ENCODE measurements at regions not wholly inside any gene's neighbourhood (a gene's known extent, or its start where the extent isn't known, plus 50 kb on each side); places are given as distances from the start of the nearest gene placed in this dataset.
A peak's percentile ranks its signal among the peaks of the same experiment; 100 is the strongest.
"Not testable (repeated sequence)": the region's sequence is repeated elsewhere in the genome, so short reads cannot be mapped to it uniquely, and the experiment has no call there.

DNA sequence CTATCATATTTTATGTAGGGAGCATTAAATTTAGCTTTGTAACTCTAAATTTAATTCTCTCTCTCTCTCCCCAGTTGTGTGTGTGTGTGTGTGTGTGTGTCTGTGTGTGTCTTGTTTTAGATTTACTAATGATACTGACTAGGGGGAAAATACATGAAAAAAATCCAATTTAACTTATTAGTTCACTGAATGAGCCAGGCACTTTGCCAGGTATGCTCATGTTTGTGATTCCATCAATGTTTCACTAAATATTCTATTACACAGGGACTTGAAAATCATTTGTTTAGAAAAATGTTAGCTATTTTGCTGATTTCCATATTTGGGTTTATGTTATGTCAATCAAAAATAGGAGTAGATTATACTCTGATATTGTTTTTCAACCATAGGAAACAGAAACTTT, 203.7 kb upstream of the ZNF804A start (continued):
- TF ChIP-seq, protein P1, sequence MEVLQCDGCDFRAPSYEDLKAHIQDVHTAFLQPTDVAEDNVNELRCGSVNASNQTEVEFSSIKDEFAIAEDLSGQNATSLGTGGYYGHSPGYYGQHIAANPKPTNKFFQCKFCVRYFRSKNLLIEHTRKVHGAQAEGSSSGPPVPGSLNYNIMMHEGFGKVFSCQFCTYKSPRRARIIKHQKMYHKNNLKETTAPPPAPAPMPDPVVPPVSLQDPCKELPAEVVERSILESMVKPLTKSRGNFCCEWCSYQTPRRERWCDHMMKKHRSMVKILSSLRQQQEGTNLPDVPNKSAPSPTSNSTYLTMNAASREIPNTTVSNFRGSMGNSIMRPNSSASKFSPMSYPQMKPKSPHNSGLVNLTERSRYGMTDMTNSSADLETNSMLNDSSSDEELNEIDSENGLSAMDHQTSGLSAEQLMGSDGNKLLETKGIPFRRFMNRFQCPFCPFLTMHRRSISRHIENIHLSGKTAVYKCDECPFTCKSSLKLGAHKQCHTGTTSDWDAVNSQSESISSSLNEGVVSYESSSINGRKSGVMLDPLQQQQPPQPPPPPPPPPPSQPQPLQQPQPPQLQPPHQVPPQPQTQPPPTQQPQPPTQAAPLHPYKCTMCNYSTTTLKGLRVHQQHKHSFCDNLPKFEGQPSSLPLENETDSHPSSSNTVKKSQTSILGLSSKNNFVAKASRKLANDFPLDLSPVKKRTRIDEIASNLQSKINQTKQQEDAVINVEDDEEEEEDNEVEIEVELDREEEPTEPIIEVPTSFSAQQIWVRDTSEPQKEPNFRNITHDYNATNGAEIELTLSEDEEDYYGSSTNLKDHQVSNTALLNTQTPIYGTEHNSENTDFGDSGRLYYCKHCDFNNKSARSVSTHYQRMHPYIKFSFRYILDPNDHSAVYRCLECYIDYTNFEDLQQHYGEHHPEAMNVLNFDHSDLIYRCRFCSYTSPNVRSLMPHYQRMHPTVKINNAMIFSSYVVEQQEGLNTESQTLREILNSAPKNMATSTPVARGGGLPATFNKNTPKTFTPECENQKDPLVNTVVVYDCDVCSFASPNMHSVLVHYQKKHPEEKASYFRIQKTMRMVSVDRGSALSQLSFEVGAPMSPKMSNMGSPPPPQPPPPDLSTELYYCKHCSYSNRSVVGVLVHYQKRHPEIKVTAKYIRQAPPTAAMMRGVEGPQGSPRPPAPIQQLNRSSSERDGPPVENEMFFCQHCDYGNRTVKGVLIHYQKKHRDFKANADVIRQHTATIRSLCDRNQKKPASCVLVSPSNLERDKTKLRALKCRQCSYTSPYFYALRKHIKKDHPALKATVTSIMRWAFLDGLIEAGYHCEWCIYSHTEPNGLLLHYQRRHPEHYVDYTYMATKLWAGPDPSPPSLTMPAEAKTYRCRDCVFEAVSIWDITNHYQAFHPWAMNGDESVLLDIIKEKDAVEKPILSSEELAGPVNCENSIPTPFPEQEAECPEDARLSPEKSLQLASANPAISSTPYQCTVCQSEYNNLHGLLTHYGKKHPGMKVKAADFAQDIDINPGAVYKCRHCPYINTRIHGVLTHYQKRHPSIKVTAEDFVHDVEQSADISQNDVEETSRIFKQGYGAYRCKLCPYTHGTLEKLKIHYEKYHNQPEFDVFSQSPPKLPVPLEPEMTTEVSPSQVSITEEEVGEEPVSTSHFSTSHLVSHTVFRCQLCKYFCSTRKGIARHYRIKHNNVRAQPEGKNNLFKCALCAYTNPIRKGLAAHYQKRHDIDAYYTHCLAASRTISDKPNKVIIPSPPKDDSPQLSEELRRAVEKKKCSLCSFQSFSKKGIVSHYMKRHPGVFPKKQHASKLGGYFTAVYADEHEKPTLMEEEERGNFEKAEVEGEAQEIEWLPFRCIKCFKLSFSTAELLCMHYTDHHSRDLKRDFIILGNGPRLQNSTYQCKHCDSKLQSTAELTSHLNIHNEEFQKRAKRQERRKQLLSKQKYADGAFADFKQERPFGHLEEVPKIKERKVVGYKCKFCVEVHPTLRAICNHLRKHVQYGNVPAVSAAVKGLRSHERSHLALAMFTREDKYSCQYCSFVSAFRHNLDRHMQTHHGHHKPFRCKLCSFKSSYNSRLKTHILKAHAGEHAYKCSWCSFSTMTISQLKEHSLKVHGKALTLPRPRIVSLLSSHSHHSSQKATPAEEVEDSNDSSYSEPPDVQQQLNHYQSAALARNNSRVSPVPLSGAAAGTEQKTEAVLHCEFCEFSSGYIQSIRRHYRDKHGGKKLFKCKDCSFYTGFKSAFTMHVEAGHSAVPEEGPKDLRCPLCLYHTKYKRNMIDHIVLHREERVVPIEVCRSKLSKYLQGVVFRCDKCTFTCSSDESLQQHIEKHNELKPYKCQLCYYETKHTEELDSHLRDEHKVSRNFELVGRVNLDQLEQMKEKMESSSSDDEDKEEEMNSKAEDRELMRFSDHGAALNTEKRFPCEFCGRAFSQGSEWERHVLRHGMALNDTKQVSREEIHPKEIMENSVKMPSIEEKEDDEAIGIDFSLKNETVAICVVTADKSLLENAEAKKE (CRISPR knock-in tag; IDR thresholded peaks at IDR 0.05) = no peak
- TF ChIP-seq ZNF114 (CRISPR knock-in tag; IDR thresholded peaks at IDR 0.05) (no peak), ZNF331 (CRISPR knock-in tag; IDR thresholded peaks at IDR 0.05; ENCODE audit: low read depth) (no peak), CREB1 (CRISPR knock-in tag; IDR thresholded peaks at IDR 0.05; ENCODE audit: low read depth) (no peak), POLR2AphosphoS5 (IDR thresholded peaks at IDR 0.05; ENCODE audit: low read depth) (no peak)

GRCh38 chr2:184402381-184402780, 195.9 kb upstream of the ZNF804A start:
- Histone ChIP-seq H3F3A (replicated peaks; ENCODE audit: low read depth) (no peaks in the 10 kb centered on the region), H3K79me2 (replicated peaks; ENCODE audit: insufficient read depth) (no peaks in the 10 kb centered on the region), H4K20me1 (replicated peaks; ENCODE audit: insufficient read depth) (no peaks in the 10 kb centered on the region), H3K27me3 (ENCODE audit: insufficient read depth) (no peaks in the 10 kb centered on the region), H3K36me3 (ENCODE audit: insufficient read depth) (no peaks in the 10 kb centered on the region), H3K9me2 (ENCODE audit: insufficient read depth) (peaks cover 10% of the 10 kb centered on the region; the same call in 1 of the 2 replicates), H3K4me2 (no peak overlapping the region), H2AFZ (no peak overlapping the region), H3K27ac (ENCODE audit: low read depth) (no peak overlapping the region), H3K4me1 (ENCODE audit: insufficient read depth) (no peaks in the 10 kb centered on the region), H3K4me3 (no peak overlapping the region)
- Mint-ChIP-seq H3K4me3 (no peak overlapping the region), H3K9me3 (peaks cover 8% of the 10 kb centered on the region; the same call in 2 of the 3 replicates), H3K27ac (no peak overlapping the region), H3K4me1 (no peaks in the 10 kb centered on the region), H3K27me3 (ENCODE audit: insufficient read depth, low read depth, poor library complexity) (peaks cover 1% of the 10 kb centered on the region), H3K36me3 (ENCODE audit: low read depth) (peaks cover 7% of the 10 kb centered on the region; the same call in 2 of the 3 replicates)
- DNase-seq (ENCODE audit: low spot score) (no peak), ATAC-seq (no peak)
- TF ChIP-seq REST (IDR thresholded peaks at IDR 0.05; ENCODE audit: unreplicated experiment) = no peak
- no peak for TF ChIP-seq ZNF331 (CRISPR knock-in tag; IDR thresholded peaks at IDR 0.05; ENCODE audit: low read depth)

GRCh38 chr2:184407041-184407630, 191.2 kb upstream of the ZNF804A start:
- H3K4me1 ChIP-seq (ENCODE audit: insufficient read depth); ATAC-seq; H3K4me3 Mint-ChIP-seq; H3K79me2 ChIP-seq (replicated peaks; ENCODE audit: insufficient read depth); H3K27me3 Mint-ChIP-seq (ENCODE audit: insufficient read depth, low read depth, poor library complexity); H4K20me1 ChIP-seq (replicated peaks; ENCODE audit: insufficient read depth); H3K9me2 ChIP-seq (ENCODE audit: insufficient read depth); H3K4me3 ChIP-seq; H3K4me1 Mint-ChIP-seq; H3K27ac ChIP-seq (ENCODE audit: low read depth); H3K36me3 ChIP-seq (ENCODE audit: insufficient read depth); H3K27me3 ChIP-seq (ENCODE audit: insufficient read depth); H3F3A ChIP-seq (replicated peaks; ENCODE audit: low read depth); H3K27ac Mint-ChIP-seq; H2AFZ ChIP-seq; H3K4me2 ChIP-seq: not testable (repeated sequence)
- Mint-ChIP-seq H3K9me3 (peaks cover 11% of the 10 kb centered on the region; the same call in 2 of the 3 replicates), H3K36me3 (ENCODE audit: low read depth) (peaks cover 13% of the 10 kb centered on the region; the same call in 2 of the 3 replicates)
- peak; percentile 29 for DNase-seq (ENCODE audit: low spot score)

All from GM23338 (cell line).